IPS-20b (cell line): ENCODE measurements at regions not wholly inside any gene's neighbourhood (a gene's known extent, or its start where the extent isn't known, plus 50 kb on each side); places are given as distances from the start of the nearest gene placed in this dataset.
"Not testable (repeated sequence)": the region's sequence is repeated elsewhere in the genome, so short reads cannot be mapped to it uniquely, and the experiment has no call there.

Experiments
- H3K27ac ChIP-seq: one replicate; pipeline ENCODE4 v1.5.1; 2013; ENCODE audit warnings: low read length
- H3K27me3 ChIP-seq: 2 replicates; pipeline ENCODE4 v1.6.1; 2013; ENCODE audit warnings: mild to moderate bottlenecking, low read length, inconsistent platforms; ENCODE audit not compliant: insufficient read depth
- H3K36me3 ChIP-seq: 2 replicates; pipeline ENCODE4 v1.6.1; 2013; ENCODE audit warnings: low read depth, mild to moderate bottlenecking, inconsistent platforms, low read length, moderate library complexity; ENCODE audit not compliant: insufficient read depth
- H3K4me1 ChIP-seq: 2 replicates; pipeline ENCODE4 v1.6.1; 2013; ENCODE audit warnings: mild to moderate bottlenecking, control low read depth, inconsistent platforms, low read length, moderate library complexity; ENCODE audit not compliant: insufficient read depth
- H3K4me3 ChIP-seq: 2 replicates; pipeline ENCODE4 v1.5.1; 2013; ENCODE audit warnings: mild to moderate bottlenecking, low read length, inconsistent platforms
- H3K9ac ChIP-seq: 2 replicates; pipeline ENCODE4 v1.6.1; 2013; ENCODE audit warnings: low read depth, mild to moderate bottlenecking, inconsistent platforms, low read length, moderate library complexity
- H3K9me3 ChIP-seq: 2 replicates; pipeline ENCODE4 v1.6.1; 2013; ENCODE audit warnings: mild to moderate bottlenecking, low read depth, low read length, inconsistent platforms; ENCODE audit not compliant: insufficient read depth

DNA sequence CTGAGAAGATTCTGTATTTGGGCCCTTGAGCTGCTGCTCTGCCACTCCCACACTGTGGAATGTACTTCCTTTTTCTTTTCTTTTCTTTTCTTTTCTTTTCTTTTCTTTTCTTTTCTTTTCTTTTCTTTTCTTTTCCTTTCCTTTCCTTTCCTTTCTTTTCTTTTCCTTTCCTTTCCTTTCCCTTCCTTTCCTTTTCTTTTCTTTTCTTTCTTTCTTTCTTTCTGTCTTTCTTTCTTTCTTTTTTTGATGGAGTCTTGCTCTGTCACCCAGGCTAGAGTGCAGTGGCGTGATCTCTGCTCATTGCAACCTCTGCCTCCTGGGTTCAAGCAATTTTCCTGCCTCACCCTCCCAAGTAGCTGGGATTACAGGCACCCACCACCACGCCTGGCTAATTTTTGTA lies 89.8 kb downstream of the DNAAF6 start:
- H3K4me3 ChIP-seq, H3K27me3 ChIP-seq, H3K4me1 ChIP-seq, H3K9me3 ChIP-seq, H3K9ac ChIP-seq, H3K36me3 ChIP-seq, H3K27ac ChIP-seq: not testable (repeated sequence)

DNA sequence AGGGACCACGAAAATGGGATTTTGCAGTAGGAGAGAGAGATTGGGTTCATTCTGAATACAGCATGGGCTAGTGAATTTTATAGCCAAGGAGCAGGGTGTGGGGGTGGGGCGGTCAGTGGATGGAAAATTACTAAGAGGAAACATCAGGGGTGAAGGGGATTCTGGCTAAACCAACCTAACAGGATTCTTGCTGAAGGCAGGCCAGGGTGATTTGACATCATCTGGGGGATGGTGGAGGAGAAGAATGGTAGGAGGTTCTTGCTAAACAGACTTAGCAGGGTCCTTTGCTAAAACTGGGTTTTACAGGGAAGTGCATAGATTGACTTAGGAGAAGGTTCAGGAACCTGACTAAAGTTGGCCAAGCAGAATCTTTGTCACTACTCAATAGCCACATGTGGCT lies 91.9 kb downstream of the DNAAF6 start:
- Histone ChIP-seq H3K27ac (no peak overlapping the region), H3K4me1 (no peaks in the 10 kb centered on the region), H3K9me3 (no peaks in the 10 kb centered on the region), H3K36me3 (no peaks in the 10 kb centered on the region), H3K27me3 (no peaks in the 10 kb centered on the region), H3K4me3 (no peak overlapping the region), H3K9ac (no peak overlapping the region)

DNA sequence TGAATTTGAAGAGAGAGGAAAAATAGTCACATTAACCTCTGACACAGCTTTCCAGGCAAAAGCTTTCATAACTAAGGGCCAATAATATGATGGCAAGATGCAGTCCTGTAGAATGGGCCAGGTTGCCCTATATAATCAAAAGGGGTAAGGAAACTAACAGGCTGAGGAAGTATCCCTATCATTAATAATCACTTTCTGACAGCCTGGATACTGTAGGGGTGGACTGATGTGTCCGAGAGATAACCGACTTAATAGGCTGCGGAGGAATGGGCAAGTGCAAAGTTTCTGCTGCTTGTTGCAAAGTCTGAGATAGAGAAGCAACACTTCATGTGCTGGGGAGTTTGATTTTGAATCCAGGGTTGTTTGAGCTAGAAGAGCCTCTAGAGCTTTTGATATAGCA lies 94.8 kb downstream of the DNAAF6 start:
- H3K9me3 ChIP-seq = no peaks in the 10 kb centered on the region
- no peaks in the 10 kb centered on the region for H3K36me3 ChIP-seq
- H3K27ac ChIP-seq = no peak overlapping the region
- H3K4me3 ChIP-seq = no peak overlapping the region
- no peak overlapping the region for H3K9ac ChIP-seq
- H3K27me3 ChIP-seq = no peaks in the 10 kb centered on the region
- H3K4me1 ChIP-seq = no peaks in the 10 kb centered on the region

DNA sequence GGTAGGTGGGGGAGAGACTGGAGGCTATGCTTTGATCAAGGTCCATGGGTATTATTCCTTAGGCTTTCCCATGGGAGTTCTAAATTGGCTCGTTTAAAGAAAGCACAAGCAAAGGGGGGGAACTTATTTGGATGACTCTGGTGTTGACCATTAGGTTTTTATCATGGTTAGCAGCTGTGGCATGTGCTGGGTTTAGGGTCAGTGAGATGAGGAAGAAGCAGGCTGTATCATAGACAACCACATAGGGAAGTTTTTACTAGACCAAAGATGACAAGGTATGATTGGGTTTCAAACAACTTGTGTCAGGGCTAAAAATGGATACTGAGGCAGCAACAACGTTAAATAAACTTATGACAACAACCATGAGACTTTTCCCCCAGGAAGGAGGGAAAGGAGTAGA lies 97.7 kb downstream of the DNAAF6 start:
- Histone ChIP-seq H3K9me3 (no peaks in the 10 kb centered on the region), H3K36me3 (no peaks in the 10 kb centered on the region)

DNA sequence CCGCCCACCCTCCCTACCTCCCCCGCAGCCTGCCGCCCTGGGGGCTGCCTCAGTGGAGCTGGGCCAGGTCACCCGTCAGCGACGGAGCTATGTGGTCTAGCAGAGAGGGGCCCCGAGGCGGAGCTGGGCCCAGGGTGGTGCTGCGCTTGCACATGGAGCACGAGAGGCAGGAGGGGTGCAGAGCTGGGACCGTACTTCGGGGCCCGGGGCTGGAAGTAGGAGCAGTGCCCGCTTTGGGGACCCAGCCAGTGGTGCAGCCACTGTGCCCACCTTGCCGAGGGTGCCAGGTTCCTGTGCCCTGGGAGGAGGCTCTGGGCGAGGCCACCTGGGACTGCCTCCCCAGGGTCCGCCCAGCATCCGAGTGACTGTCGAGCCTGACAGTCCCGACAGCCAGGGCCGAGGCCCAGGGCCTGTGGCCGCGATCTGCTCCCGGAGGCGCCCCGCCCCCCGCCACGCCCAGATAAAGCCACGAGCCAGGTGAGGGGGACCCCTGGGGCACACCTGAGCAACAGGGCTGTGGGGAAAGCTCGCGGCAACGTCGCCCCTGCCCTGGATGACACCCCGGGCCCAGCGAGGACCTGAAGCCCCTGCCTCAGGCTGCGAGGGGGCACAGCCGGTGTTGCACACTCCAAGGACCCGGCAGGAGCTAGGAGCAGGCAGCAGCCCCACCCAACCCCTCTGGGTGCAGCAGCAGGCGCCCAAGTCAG lies 117.5 kb downstream of the DNAAF6 start:
- H3K9ac ChIP-seq = no peak overlapping the region
- H3K9me3 ChIP-seq = no peaks in the 10 kb centered on the region
- H3K27ac ChIP-seq = no peak overlapping the region
- H3K36me3 ChIP-seq = no peaks in the 10 kb centered on the region
- H3K4me3 ChIP-seq = no peak overlapping the region
- H3K27me3 ChIP-seq = no peaks in the 10 kb centered on the region
- H3K4me1 ChIP-seq = no peaks in the 10 kb centered on the region

More for the DNA sequence above, 97.7 kb downstream of the DNAAF6 start:
- Histone ChIP-seq H3K4me1 (no peaks in the 10 kb centered on the region), H3K9ac (no peak overlapping the region), H3K27me3 (no peaks in the 10 kb centered on the region), H3K27ac (no peak overlapping the region), H3K4me3 (no peak overlapping the region)

DNA sequence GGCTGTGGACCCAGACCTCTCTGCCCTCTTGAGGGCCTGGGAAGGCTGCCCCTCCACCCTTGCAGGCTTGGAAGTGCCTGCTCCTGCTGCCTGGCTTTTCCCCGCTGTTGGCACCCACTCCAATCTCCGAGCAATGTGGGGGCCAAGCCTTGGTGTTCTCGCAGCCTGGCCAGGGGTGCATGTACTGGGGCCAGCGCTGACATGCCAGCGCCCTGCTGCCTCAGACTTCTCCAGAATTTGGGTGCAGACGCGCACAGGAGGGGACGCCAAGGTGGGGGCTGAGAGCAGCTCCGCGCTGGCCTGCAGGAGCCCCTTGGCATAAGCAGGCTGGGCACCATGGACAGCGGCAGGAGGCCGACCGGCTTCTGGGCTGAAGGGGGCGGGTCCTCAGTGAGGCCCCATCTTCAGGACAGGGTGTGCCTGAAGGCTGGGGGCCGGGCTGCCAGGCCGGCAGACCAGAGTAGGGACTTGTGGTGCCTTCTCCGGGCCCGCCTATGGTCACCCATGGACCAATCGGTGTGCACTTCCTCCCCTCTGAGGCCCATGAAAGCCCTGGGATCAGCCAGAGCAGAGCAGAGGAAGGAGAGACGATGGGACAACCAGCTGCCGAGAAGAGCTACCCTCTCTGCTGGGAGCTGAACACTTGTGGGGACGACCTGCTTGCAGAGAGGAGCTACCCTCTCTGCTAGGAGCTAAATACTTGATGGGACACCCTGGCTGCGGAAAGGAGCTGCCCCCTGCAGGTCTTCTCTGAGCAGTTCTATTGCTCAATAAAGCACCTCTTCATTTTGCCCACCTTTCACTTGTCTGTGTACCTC lies 118.3 kb downstream of the DNAAF6 start:
- Histone ChIP-seq H3K27me3 (no peaks in the 10 kb centered on the region), H3K9ac (no peak overlapping the region), H3K36me3 (no peaks in the 10 kb centered on the region), H3K27ac (no peak overlapping the region), H3K9me3 (no peaks in the 10 kb centered on the region), H3K4me3 (peak overlapping the region; percentile 52; the same call in 1 of the 2 replicates), H3K4me1 (no peaks in the 10 kb centered on the region)

DNA sequence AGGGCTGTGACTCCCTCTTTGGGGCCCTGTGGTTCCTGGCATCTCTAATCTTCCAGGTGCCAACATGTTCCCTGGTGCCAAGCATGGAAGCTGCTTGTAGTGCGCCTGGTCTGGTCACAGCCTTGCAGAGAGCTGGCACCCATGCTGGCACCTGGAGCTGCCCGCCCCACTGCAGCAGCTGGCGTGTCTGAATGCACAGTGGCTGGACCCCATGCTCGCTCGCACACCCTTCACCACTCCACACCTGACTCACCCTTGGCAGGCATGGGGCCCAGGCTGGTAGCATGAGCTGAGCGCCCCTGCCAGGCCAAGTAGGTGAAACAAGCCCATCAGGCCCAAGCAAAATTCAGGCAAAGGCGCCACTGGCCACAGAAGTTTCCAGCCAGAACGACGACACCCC lies 119.1 kb downstream of the DNAAF6 start:
- no peaks in the 10 kb centered on the region for H3K27me3 ChIP-seq
- H3K27ac ChIP-seq = no peak overlapping the region
- H3K4me3 ChIP-seq = no peak overlapping the region

DNA sequence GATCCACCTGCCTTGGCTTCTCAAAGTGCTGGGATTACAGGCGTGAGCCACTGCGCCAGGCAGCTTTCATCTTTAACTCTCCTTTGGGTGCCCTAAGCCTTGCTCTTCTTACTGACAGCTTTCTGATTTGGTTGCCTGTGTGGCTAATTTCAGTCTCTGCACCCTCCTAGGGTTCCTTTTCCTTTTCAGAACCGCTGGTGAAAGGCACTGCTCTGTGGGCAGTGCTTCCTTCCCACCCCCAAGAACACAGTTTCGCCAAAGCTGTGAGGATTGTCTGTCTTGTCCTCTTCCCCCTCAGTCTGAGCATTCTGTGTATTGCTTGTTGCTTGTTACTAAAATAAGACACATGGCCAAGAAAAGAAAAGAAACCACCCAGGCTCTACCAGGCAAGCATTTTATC lies 101.4 kb upstream of the FRMPD3 start:
- no peaks in the 10 kb centered on the region for H3K9me3 ChIP-seq
- no peaks in the 10 kb centered on the region for H3K36me3 ChIP-seq
- H3K27ac ChIP-seq = no peak overlapping the region
- no peak overlapping the region for H3K4me3 ChIP-seq
- no peaks in the 10 kb centered on the region for H3K27me3 ChIP-seq
- H3K4me1 ChIP-seq = no peaks in the 10 kb centered on the region
- no peak overlapping the region for H3K9ac ChIP-seq

More for the DNA sequence above, 119.1 kb downstream of the DNAAF6 start:
- H3K9ac ChIP-seq = no peak overlapping the region
- H3K36me3 ChIP-seq = no peaks in the 10 kb centered on the region
- no peaks in the 10 kb centered on the region for H3K9me3 ChIP-seq
- H3K4me1 ChIP-seq = no peaks in the 10 kb centered on the region

DNA sequence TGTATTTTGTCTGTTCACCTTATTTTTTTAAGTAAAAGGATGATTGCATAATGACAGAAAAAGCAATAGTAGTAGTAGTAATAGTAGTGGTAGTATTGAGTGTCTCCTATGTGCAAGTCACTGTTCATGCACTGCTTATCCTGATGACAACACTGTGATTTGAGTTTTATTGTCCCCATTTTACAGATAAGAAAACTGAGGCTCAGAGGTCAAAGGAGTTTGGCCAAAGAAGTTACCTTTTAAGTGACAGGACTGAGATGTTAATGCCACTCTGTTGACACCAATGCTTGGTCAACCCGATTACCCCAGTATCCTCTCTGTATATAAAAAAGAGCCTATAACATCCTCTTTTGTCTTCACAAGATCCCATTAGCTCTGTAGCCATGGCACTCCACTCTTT lies 100.5 kb upstream of the FRMPD3 start:
- H3K27ac ChIP-seq = no peak overlapping the region
- H3K4me1 ChIP-seq = no peaks in the 10 kb centered on the region
- H3K9me3 ChIP-seq = no peaks in the 10 kb centered on the region
- H3K27me3 ChIP-seq = peaks cover 1% of the 10 kb centered on the region; the same call in 1 of the 2 replicates
- no peaks in the 10 kb centered on the region for H3K36me3 ChIP-seq
- H3K9ac ChIP-seq = no peak overlapping the region
- no peak overlapping the region for H3K4me3 ChIP-seq

DNA sequence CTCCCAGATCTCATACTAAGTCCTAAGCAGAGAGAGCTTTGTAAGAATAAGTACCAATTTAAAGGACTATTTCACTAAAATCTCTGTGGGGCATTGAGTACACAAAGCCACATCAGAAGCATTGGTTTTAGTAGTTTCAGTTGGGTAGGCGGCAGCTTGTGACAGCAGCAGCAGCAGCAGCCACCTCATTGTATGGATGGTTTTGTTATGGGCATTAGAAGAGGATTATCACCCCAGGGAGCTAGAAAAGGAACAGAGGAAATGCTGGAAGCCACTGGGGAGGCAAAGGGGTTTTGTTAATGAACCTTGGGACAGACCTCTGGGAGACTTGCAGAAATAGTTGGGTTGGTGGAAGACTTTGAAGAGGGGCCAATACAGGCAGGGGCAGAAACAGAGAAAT lies 93.9 kb upstream of the FRMPD3 start:
- H3K27me3 ChIP-seq = peaks cover 35% of the 10 kb centered on the region
- H3K4me3 ChIP-seq = peak overlapping the region; percentile 34; the same call in 1 of the 2 replicates
- H3K27ac ChIP-seq = no peak overlapping the region
- H3K36me3 ChIP-seq = no peaks in the 10 kb centered on the region
- H3K9ac ChIP-seq = no peak overlapping the region
- H3K4me1 ChIP-seq = peaks cover 6% of the 10 kb centered on the region; the same call in 1 of the 2 replicates
- H3K9me3 ChIP-seq = no peaks in the 10 kb centered on the region

DNA sequence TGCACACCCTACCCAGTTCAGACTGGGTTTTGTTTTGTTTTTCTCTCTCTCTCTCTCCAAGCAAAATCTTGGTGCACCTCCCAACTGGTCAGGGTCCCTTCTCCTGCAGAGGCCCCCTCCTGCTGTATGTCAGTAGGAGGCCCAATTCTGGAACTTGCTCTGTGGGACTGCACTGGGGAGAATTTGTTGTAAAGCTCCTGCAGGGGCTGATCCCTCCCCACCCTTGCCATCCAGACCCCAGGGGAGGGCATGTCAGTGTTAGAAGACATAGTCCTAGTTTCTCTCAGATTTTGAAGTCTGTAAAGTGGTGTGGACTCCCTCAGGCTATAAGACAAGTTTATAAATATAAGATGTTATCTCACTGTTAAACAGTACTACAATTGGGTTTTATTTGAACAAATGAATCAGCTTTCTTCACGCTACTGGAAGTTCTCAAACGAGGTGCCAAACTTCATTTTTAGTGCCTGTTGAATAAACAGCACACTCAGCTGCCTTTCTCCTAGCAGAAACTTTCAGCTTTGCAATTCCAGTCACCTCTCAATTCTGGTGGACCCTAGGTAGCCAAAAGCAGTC lies 88.6 kb upstream of the FRMPD3 start:
- Histone ChIP-seq H3K36me3 (no peaks in the 10 kb centered on the region), H3K4me3 (no peak overlapping the region), H3K9ac (no peak overlapping the region), H3K27me3 (peaks cover 22% of the 10 kb centered on the region), H3K4me1 (no peaks in the 10 kb centered on the region), H3K27ac (no peak overlapping the region), H3K9me3 (no peaks in the 10 kb centered on the region)

DNA sequence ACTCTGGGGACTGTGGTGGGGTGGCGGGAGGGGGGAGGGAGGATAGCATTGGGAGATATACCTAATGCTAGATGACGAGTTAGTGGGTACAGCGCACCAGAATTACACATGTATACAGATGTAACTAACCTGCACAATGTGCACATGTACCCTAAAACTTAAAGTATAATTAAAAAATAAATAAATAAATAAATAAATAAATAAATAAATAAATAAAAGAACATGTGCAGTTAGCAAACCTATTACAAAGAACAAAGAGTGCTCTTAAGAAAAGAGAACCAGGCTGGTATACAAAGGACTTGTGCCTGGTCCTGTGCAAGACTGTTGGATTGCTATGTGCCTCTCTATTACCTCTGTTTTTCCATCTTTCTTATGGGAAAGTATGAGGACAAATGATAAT lies 79.3 kb upstream of the FRMPD3 start:
- H3K27me3 ChIP-seq, H3K4me3 ChIP-seq, H3K9me3 ChIP-seq, H3K4me1 ChIP-seq, H3K27ac ChIP-seq, H3K9ac ChIP-seq, H3K36me3 ChIP-seq: not testable (repeated sequence)
